DOHH2 (cell line): ENCODE measurements at regions not wholly inside any gene's neighbourhood (a gene's known extent, or its start where the extent isn't known, plus 50 kb on each side); places are given as distances from the start of the nearest gene placed in this dataset.

Source experiments
- H3F3A ChIP-seq: fragments of 200-600 bp; sonication (generic), shearing (Covaris generic); 2 replicates; pipeline ENCODE4 v1.6.0; 2016; ENCODE audit warnings: antibody characterized with exemption, mild to moderate bottlenecking; ENCODE audit not compliant: control insufficient read depth, insufficient read depth
- H3K27ac ChIP-seq: fragments of 200-600 bp; sonication (generic); 2 replicates; pipeline ENCODE4 v1.5.1; 2014; ENCODE audit warnings: low read depth, mild to moderate bottlenecking, low read length, moderate library complexity
- H3K27me3 ChIP-seq: fragments of 200-600 bp; sonication (generic); 2 replicates; pipeline ENCODE4 v1.6.1; 2014; ENCODE audit warnings: mild to moderate bottlenecking, low read length, mixed read lengths; ENCODE audit not compliant: control insufficient read depth
- H3K36me3 ChIP-seq: fragments of 200-600 bp; sonication (generic); 2 replicates; pipeline ENCODE4 v1.6.1; 2014; ENCODE audit warnings: mild to moderate bottlenecking, low read length, moderate library complexity, mixed read lengths; ENCODE audit not compliant: control insufficient read depth
- H3K4me1 ChIP-seq: fragments of 200-600 bp; sonication (generic); 2 replicates; pipeline ENCODE4 v1.6.1; 2014; ENCODE audit warnings: mild to moderate bottlenecking, low read length, mixed read lengths; ENCODE audit not compliant: control insufficient read depth
- H3K4me2 ChIP-seq: fragments of 200-600 bp; sonication (generic); 2 replicates; pipeline ENCODE4 v1.6.0; 2014; ENCODE audit warnings: mild to moderate bottlenecking, low read length, moderate library complexity
- H3K4me3 ChIP-seq: fragments of 200-600 bp; sonication (generic); 2 replicates; pipeline ENCODE4 v1.5.1; 2014; ENCODE audit warnings: mild to moderate bottlenecking, low read length, mixed read lengths
- H3K79me2 ChIP-seq: fragments of 200-600 bp; sonication (generic); 2 replicates; pipeline ENCODE4 v1.6.1; 2014; ENCODE audit warnings: mild to moderate bottlenecking, low read length, mixed read lengths; ENCODE audit not compliant: control insufficient read depth
- H3K9me2 ChIP-seq: fragments of 200-600 bp; sonication (generic); replicated peaks from 2 replicates; pipeline ENCODE4 v1.6.1; 2014; ENCODE audit warnings: mild to moderate bottlenecking, low read length, mixed read lengths; ENCODE audit not compliant: control insufficient read depth
- H3K9me3 ChIP-seq: fragments of 200-600 bp; sonication (generic); 2 replicates; pipeline ENCODE4 v1.6.1; 2014; ENCODE audit warnings: antibody characterized with exemption, low read length, mixed read lengths; ENCODE audit not compliant: control insufficient read depth, insufficient read depth
- H4K20me1 ChIP-seq: fragments of 200-600 bp; sonication (generic); 2 replicates; pipeline ENCODE4 v1.6.0; 2014; ENCODE audit warnings: low read depth, mild to moderate bottlenecking, antibody characterized with exemption, low read length, moderate library complexity; ENCODE audit not compliant: control insufficient read depth, insufficient read depth
- EZH2phosphoT487 ChIP-seq: fragments of 200-600 bp; sonication (generic); IDR thresholded peaks from 2 replicates; pipeline ENCODE4 v1.6.1; 2017; ENCODE audit warnings: borderline replicate concordance, mild to moderate bottlenecking, antibody characterized with exemption, low read length, moderate library complexity, mixed read lengths
- TF ChIP-seq, protein P1 (sequence below): fragments of 200-600 bp; sonication (generic); IDR thresholded peaks from one replicate; pipeline ENCODE4 v1.5.1; 2014; ENCODE audit warnings: antibody characterized with exemption, mild to moderate bottlenecking, low read depth, low read length; ENCODE audit not compliant: poor library complexity, severe bottlenecking

DNA sequence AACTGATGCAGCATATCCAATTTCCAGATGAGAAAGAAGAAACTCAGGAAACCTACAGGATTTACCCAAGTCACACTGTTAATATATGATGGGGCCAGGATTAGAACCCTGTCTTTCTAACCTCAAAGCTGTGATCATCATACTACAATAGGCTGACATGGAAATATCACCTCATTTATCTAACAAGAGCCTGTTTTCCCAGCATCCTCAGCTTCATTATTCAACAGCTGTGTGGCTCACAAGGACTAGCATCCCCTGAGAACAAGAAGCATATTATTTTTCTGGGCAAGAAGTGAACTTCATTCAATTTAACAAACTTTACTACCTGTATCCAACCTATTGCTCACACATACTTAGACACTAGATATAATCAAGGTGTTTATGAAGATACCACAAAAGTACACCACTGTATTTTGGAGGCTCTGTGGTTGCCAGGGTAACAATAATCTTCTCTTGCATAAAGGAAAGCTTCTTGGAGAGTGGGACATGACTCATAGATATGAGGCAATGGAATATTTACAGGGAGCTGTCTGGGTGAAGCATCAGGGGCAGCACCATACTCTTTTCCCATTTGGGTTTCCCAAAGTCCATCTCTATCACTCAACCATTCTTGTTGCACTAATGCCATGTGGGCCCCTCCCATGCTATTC, 218.2 kb downstream of the RAD51AP2 start:
- Histone ChIP-seq H3K9me3 (no peaks in the 10 kb centered on the region), H3K79me2 (no peaks in the 10 kb centered on the region), H3F3A (no peaks in the 10 kb centered on the region), H3K4me2 (no peak overlapping the region), H3K27me3 (no peaks in the 10 kb centered on the region), H3K4me1 (no peaks in the 10 kb centered on the region), H3K9me2 (no peaks in the 10 kb centered on the region), H3K27ac (no peak overlapping the region), H3K4me3 (no peak overlapping the region), H3K36me3 (no peaks in the 10 kb centered on the region), H4K20me1 (no peaks in the 10 kb centered on the region)
- no peak for TF ChIP-seq EZH2phosphoT487
- TF ChIP-seq, protein P1, sequence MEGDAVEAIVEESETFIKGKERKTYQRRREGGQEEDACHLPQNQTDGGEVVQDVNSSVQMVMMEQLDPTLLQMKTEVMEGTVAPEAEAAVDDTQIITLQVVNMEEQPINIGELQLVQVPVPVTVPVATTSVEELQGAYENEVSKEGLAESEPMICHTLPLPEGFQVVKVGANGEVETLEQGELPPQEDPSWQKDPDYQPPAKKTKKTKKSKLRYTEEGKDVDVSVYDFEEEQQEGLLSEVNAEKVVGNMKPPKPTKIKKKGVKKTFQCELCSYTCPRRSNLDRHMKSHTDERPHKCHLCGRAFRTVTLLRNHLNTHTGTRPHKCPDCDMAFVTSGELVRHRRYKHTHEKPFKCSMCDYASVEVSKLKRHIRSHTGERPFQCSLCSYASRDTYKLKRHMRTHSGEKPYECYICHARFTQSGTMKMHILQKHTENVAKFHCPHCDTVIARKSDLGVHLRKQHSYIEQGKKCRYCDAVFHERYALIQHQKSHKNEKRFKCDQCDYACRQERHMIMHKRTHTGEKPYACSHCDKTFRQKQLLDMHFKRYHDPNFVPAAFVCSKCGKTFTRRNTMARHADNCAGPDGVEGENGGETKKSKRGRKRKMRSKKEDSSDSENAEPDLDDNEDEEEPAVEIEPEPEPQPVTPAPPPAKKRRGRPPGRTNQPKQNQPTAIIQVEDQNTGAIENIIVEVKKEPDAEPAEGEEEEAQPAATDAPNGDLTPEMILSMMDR = no peak

DNA sequence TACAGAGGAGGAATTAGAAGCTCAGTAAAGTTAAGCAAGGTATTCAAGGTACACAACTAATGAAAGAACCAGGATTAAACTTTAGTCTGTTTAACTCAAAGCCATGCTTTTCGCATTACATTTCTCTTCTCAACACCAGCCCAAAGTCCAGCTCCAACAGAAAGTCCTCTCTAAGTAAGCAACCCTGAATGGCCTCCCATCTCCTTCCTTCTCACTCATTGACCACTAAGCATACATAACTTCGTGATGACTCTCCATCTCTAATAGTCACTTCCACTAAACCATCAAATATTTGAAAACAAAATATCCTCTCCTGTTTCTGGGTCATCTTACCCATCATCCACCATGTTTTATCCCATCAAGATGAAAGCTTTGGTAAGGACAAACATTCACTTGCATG, 219.8 kb downstream of the RAD51AP2 start:
- no peaks in the 10 kb centered on the region for H3K36me3 ChIP-seq
- no peak overlapping the region for H3K27ac ChIP-seq
- no peaks in the 10 kb centered on the region for H3K9me3 ChIP-seq
- H3K79me2 ChIP-seq = no peaks in the 10 kb centered on the region
- H3K4me2 ChIP-seq = no peak overlapping the region
- no peaks in the 10 kb centered on the region for H3K27me3 ChIP-seq
- no peaks in the 10 kb centered on the region for H3K9me2 ChIP-seq
- no peaks in the 10 kb centered on the region for H3K4me1 ChIP-seq
- TF ChIP-seq EZH2phosphoT487 = no peak
- TF ChIP-seq, protein P1 = no peak
- no peaks in the 10 kb centered on the region for H3F3A ChIP-seq
- no peaks in the 10 kb centered on the region for H4K20me1 ChIP-seq
- no peak overlapping the region for H3K4me3 ChIP-seq

GRCh38 chr2:17296686-17297085, 221.6 kb downstream of the RAD51AP2 start:
- Histone ChIP-seq H3K36me3 (no peaks in the 10 kb centered on the region), H3K79me2 (no peaks in the 10 kb centered on the region), H3K9me2 (no peaks in the 10 kb centered on the region), H3K4me2 (no peak overlapping the region), H3K9me3 (no peaks in the 10 kb centered on the region), H3K27ac (no peak overlapping the region), H4K20me1 (no peaks in the 10 kb centered on the region), H3K4me3 (no peak overlapping the region), H3K27me3 (no peaks in the 10 kb centered on the region), H3F3A (no peaks in the 10 kb centered on the region), H3K4me1 (no peaks in the 10 kb centered on the region)
- TF ChIP-seq EZH2phosphoT487 = no peak
- TF ChIP-seq, protein P1 = no peak
